HG03196 (cell line): ENCODE measurements at regions not wholly inside any gene's neighbourhood (a gene's known extent, or its start where the extent isn't known, plus 50 kb on each side); places are given as distances from the start of the nearest gene placed in this dataset.

Source experiments
- ATAC-seq: cut with Tn5 transposase; IDR thresholded peaks from one replicate; pipeline ENCODE4 v1.9.1; 2021; ENCODE audit not compliant: unreplicated experiment

DNA sequence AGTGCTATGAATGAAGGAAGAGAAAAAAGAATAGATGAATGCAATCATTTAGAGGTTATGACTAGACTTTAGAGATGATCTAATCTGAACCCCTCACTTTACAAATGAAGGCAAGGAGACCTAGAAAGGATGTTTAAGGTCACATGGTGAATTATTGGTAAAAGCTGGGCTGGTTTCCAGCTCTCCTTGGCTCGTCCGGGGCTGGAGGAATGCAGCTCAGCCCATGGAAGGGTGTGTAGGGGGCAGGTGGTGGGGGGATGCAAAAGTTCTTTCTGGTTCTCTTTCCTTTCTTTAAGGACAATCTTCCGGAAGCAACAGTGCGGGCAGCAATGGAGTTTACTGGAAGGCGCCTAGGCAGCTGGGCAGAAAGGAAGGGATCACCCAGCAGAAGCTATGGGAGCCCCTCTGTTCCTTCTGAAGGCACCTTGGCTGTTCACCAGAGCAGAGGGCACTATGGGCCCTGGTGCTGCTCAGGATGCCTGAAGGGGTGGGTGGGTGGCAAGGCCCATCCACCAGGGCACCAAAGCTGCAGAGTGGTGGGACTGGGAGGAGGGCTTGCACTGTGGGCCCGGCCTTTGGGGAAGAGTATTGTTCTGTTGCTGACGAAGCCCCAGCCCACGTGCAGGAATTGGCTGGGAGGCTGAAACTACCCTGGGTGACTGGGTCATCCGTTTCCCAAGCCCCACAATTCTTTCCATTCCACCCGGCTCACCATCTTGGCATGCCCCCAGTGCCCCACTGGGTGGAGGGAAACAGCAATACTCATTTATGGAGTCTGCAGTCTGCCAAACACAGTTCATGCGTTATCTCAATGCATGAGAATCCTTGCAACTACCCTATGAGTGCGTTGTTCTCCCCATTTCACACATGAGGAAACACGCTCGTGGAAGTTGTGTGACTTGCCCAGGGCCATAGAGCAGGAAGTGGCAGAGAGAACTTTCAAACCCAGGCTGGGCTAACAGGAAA, 78.2 kb downstream of the IRF2BPL start:
- no peak for ATAC-seq

DNA sequence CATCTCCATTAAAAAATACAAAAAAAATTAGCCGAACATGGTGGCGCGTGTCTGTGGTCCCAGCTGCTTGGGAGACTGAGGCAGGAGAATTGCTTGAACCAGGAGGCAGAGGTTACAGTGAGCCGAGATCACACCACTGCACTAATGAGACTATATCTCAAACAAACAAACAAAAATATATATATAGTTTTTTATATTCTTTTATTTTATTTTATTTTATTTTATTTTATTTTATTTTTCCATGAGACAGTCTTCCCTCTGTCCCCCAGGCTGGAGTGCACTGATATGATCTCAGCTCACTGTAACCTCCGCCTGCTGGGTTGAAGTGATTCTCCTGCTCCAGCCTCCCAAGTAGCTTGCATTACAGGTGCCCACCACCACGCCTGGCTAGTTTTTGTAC, 79.5 kb downstream of the IRF2BPL start:
- ATAC-seq = no peak

DNA sequence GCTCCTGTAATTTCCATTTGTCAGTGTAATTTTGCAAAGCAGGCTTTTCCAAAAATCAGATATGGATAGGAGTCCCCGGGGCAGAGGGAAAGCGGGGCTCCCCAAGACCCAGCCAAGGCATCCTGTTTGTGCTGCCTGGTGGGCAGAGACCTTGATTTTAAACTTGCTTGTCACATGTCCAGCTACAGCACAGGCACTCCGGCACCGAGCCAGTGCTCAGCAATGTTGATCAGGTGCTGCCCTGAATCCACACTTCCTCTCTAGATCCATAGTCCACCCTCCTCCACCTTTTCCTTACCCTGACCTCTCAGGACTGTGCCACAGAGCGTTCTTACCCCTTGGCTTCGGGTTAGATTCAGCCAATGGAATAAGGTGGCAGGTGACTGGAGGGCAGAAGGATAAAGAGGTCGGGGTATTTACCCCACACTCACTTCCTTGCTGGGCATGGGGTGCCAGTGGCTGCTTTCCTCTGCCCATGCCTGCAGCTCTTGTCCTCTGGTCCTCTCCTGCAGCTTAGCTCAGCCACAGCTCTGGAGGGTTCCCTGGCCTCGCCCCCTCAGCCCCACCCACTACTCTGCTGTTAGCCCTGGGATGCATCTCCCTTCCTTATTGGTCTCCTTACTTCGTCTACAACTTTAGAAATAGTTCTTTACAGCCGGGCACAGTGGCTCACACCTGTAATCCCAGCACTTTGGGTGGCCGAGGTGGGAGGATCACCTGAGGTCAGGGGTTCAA, 80.1 kb downstream of the IRF2BPL start:
- no peak for ATAC-seq

DNA sequence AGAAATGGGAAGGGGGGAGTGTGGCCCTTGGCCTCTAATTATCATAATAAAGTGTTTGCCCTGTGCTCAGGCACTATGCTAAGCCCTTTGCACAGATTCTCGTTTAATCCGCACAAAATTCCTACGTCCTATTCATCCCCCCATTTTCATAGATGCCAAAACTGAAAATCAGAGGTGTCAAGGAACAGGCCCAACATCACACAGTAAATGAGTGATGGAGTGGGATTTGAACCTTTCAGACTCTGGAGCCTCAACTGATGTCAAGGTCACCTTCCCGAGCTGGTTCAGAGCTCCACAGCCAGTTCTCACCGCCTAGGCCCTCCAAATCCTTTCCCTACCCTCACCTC, 80.7 kb downstream of the IRF2BPL start:
- no peak for ATAC-seq

DNA sequence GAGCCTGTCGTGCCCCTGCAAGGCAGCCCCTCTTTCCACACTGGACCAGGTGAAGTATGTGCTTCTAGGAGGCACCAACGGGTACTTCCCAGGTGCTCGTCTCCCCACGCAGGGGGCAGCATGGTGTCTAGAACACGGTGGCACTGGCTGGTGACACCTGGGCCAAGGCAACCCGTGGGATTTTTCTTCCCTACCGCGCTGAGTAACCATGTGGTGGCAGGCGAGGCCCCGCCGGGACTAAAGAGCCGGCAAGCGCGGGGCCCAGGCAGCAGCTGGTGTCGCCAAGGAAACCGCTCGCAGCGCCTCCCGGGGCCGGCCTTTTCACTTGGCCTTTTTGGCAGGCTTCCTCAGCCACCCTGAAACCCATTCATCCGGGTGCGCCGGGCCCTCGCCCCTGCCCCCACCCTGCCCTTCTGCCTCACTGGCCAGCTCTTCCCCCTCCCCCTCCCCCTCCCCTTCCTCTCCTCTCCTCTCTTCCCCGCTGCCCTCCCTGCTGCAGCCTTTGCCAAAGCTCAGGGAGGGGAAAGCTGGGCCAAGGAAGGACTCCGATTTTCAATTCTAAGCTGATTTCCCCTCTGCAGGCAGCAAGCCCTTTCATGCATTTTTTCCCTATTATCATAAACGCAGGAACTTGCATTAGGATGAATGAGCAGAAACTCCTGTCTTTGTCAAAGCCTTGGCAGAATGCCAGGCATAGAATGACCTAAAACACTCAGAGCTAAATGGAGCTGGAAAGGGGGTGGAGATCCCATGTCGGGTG, 81.2 kb downstream of the IRF2BPL start:
- peak; percentile 87 for ATAC-seq

DNA sequence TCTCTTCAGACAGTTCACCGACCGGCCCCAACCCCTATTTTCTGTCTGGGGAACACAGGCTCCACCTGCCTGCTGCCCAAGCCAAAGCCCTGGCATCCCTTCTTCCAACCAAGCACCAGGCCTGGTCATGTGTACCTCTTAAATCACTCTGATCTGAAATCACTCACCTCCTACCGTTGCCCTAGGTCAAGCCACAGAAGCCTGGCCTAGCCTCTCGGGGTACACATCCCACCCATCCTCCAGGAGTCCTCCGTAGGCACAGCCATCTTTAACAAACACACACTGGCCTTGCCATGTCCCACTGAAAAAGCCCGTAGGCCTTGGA, 81.8 kb downstream of the IRF2BPL start:
- peak; percentile 12 for ATAC-seq

DNA sequence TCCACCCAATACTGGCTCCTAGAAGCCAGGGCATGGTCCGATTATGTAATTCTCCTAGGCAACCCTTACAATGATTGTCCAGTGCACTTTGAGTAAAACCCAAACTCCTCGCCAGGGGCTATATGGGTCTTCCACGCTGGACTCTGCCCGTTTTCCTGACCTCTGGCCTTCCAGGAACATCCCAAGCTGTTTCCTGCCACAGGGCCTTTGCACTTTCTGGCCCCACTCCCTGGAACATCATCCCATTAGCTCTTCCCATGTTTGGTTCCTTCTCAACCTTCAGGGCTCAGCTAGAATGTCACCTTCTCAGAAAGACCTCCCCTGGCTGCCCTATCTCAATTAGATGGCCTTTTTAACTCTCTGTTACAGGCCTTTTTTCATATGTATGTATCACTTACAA, 85.4 kb downstream of the IRF2BPL start:
- ATAC-seq = no peak

DNA sequence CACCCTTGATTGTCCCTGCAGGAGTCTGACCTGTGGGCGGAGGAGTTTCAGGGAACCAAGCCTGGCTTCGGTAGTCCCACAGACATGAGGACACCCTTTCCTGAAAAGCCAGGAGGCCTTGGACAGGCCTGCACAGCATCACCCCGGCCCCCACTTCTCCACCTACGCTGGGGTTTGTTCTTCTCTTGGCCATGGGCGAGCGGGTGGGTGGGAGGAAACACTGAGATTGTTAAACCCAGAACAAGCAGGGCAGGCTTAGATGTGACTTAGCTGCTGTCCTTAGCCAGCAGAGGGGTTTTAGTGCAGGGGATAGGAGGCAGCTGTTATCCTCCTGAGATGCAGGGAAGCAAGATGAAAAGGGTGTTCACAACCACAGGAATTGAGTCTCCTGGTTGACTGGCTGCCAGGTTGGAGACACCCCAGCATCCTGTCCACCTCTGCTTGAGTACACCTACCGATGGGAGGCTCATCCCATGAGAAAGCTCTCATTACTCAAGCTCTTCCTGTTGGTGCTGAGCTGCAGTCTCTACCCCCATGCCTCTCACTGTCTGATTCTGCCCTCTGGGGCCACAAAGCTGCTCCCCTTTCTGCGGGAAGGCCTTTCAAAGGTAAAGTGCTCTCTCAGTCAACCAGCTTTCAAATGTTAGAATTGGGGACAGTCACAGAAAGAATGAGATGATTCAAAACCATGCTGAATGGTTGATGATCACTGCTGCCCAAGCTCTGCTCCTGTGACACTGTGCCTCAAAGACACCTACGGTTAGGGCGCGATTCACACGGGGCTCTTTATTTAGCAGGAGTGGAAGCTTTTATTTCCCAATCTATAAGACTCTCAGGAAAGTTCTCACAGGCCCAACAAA, 86.3 kb downstream of the IRF2BPL start:
- ATAC-seq = no peak

DNA sequence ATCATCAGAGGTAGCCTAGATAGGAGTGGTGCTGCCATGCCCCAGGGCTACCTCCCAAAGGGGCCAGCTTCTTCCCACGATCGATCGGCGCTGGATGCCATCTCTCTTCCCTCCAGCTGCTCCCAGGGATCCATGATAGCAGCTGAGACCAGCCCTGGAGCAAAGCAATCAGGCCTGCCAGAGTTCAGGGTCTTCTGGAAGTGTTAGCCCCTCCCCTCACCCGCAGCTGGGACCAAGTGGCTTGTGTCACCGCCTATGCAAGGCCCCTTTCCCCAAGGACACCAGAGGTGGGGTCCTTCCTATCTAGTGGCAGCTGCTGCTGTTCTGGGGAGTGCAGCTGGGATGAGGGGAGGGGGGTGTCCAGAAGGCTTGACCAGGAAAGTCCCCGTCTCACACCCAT, 87.0 kb downstream of the IRF2BPL start:
- ATAC-seq = no peak

DNA sequence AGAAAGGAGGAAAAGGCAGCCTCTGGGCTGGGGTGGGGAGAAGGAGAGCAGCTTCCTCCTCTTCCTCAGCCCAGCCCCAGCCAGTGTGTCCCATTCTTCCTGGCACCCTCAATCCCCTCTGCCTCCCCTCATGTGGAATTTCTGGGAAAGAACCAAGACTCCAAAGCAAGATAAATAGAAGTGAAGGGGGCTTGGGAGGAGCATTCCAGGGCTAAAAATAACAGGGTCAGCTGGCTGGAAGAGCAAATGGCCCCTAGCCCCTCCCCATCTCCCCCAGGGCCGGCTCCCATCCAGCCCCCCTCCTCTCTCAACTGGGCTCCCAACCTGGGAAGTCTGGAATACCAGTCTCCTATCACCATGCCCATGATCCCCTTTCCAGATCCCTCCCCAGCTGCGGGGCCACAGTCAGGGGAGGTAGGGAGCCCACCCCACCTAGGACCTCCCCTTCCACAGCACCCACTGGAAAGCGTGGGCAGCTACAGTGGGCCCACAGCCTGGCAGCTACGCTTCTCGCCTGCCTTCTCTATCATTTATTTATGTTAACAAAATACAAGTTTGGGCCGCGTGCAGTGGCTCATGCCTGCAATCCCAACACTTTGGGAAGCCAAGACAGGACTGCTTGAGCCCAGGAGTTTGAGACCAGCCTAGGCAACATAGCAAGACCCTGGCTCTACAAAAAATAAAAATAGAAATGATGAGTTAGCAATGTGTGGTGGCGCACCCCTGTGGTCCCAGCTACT, 88.3 kb downstream of the IRF2BPL start:
- no peak for ATAC-seq

DNA sequence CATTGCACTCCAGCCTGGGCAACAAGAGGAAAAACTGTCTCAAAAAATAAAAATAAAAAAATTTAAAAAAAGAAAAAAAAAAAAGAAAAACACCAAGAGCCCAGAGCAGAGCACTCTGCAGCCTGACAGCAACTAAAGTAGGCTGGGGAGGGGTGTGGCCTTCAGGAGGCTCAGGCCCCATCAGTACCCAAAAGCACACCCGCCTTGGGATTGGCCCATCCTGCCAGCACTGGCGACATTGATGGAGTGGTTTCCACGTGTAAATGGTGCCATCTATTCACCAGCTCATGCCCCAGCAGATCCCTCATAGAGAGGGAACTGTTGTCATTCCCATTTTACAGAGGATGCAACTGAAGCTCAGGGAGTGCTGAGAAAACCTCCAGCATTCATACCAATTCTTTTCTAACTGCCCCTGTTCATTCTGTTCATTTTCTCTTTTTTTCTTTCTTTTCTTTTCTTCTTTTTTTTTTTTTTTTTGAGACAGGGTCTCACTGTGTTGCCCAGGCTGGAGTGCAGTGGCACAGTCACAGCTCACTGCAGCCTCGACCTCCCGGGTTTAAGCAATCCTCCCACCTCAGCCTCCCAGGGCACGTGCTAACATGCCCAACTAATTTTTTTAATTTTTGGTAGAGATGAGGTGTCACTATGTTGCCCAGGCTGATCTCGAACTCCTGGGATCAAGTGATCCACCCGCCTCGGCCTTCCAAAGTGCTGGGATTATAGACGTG, 89.3 kb downstream of the IRF2BPL start:
- no peak for ATAC-seq

DNA sequence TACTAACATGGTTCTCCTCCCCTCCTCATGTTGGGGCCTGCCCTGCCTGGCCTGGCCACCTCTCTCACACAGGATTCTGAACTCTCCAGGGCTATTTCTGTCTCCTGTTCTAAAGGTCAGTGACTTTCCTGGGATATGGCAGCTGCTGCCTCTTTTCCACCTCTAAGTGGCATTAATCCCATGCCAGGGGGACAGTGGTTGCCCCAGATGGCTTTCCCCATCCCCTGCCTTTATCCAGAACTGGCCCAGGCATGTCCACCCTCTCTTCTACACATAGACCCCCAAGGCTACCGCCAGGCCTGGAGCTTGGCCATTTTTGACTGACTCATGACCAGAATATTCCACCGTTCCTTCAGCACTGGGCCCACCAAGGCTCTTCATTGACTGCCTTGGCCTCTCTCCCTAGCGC, 90.4 kb downstream of the IRF2BPL start:
- ATAC-seq = no peak

DNA sequence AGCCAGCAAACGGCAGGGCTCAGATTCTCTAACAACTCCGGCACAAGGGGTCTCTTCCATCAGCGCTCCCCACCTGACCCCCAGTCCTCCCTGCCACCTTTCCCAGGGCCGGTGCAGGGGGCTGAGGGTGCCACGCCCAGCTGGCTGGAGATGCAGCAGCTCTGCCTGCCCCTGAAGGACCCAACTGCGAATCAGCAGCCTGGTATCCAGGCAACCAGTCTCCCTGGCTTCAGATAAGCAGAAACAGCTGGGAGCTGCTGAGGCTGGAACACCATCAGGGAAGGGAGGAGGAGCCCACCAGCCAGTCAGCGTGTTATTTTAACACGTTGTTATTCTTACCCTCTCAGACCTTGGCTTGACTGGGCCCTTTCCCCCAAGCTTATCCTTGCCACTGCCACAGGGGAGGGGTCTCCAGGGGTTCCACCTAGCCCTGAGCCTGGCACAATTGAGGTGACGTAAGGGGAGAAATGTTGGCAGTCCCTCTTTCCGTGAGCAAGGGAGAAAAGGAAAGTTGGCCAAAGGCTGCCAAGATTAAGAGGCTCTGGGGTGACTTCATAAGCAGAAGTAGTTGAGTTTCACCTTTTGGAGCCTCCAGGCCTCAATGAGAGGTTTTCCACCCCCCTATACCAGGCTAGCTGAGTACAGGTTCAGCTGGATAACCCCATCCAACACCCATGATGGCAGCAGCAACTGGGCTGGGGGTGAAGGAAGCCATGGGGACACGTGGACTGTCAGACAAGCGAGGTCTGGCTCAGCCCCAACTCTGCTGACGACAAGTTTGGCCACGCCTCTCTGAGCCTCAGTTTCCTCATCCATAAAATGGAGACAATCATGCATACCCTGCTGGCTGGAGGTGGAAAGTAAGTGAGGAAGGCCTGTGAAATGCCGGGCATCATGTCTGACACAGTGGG, 91.1 kb downstream of the IRF2BPL start:
- ATAC-seq = no peak

DNA sequence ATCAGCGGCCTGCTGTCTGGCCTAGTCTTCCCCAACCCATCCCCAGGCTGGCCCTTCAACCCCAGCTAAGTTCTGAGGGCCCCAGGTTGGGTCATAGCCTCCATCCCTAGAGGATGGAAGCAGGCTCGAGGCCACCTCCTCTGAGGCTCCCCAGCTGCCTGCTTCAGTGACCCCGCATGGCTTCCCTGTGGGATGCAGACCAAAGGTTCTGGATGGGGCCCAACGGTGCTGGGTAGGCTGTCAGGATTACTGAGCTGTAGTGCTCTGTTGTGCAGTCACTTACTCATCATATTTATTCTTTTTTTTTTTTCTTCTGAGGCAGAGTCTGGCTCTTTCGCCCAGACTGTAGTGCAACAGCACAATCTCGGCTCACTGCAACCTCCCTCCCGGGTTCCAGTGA, 92.0 kb downstream of the IRF2BPL start:
- no peak for ATAC-seq

DNA sequence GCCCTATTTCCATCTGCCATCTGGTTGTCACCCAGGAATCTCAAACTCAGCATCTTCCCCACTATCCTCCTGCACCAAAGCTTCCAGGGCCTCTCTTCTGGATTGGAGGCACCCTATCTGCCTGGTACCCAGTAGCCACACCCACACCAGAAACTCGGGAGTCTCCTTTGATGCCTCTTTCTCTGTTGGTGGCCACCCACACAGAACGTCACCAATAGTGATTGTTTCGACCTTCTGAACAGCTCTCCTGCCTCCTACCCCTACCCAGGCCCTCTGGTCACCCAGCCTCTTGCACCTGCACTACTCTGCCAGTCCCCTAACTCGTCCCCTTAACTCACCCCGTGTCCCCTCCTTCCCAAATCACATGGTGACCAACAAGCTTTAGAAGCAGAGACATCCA, 95.0 kb downstream of the IRF2BPL start:
- ATAC-seq = no peak

DNA sequence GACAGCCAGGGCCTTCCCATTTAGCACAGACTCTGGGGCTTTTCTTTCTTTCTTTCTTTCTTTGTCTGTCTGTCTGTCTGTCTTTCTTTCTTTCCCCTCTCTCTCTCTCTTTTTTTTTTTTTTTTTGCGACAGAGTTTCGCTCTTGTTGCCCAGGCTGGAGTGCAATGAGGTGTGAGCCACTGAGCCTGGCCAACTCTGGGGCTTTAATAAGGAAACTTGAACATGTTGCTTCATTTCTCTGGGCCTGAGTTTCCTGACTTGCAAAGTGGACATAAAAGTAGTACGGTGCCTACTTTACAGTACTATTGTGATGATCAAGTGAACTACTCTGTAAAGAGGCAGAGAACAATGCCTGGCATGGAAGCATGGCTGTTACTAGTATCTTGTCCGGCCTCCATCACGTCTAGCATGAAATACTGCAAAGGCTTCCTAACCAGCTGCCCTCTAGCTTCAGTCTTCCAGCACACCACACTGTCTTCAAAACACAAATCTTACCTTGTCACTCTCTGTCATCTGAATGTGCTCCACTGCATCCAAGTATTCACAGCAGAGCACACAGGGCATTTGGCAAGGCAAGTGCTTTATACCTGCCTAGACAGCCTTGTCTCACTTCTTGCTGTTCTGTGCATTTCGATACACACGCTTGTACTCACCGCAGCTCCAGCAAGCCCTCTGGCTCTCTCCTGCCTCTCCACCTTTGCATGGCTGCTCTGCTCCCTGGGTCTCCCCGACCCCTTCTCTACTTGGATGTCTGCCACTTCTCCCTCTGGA, 96.7 kb downstream of the IRF2BPL start:
- no peak for ATAC-seq

DNA sequence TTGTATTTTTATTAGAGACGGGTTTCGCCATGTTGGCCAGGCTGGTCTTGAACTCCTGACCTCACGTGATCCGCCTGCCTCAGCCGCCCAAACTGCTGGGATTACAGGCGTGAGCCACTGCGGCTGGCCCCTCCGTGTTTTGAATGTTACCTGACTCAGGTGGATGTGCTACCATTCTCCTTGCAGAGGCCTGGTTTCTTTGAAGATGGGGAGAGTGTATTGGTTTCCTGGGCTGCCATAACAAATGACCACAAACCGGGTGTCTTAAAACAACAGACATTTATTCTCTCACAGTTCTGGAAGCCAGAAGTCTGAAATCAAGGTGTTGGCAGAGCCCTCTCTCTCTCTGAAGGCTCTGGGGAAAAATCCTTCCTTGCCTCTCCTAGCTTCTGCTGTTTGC, 98.0 kb downstream of the IRF2BPL start:
- no peak for ATAC-seq

DNA sequence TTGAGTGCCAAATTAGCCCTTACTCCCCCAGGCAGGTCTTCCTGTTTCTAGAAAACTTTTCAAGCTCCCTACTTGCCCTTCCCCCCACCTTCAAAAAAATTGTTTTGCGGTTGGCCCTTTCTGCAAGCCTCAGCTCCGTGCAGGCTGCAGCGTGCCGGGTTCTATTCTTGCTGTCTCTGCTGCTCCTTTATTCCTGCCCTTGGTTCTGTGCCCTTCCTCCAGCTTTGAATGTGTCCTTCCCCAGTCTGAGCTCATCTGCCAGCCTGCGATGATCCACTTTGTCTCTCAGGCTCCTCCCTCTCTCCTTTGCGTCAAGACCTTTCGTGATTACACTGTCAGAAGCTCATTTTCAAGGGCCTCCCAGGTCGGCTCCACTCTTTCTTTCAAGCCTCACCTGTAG, 98.6 kb downstream of the IRF2BPL start:
- no peak for ATAC-seq
